A673 (cell line): ENCODE measurements at regions not wholly inside any gene's neighbourhood (a gene's known extent, or its start where the extent isn't known, plus 50 kb on each side); places are given as distances from the start of the nearest gene placed in this dataset.

ENCODE experiments used
- CTCF ChIP-seq: fragments of 300-800, 200-600 bp; sonication (generic); conservative IDR thresholded peaks from 2 replicates; pipeline ENCODE4 v1.5.1; 2017; ENCODE audit warnings: low read depth, mild to moderate bottlenecking, antibody characterized with exemption, low read length, moderate library complexity, mixed read lengths
- EZH2 ChIP-seq: fragments of 200-600 bp; sonication (generic); IDR thresholded peaks from 2 replicates; pipeline ENCODE4 v1.6.1; 2017; ENCODE audit warnings: borderline replicate concordance, low read depth, mild to moderate bottlenecking, mixed read lengths, antibody characterized with exemption, low read length; ENCODE audit not compliant: poor library complexity, severe bottlenecking

- TF ChIP-seq CTCF, result no peak
- no peak for TF ChIP-seq EZH2
Observed at GRCh38 chr4:108314900-108315589, 146.3 kb upstream of the LEF1 start.
